ENCODE measurements at regions not wholly inside any gene's neighbourhood (a gene's known extent, or its start where the extent isn't known, plus 50 kb on each side); places are given as distances from the start of the nearest gene placed in this dataset.

GRCh38 chr7:52909131-52909530, 126.3 kb upstream of the POM121L12 start:
- no peak for TF ChIP-seq CTCF (IDR thresholded peaks at IDR 0.05)
- intact Hi-C loops (cut with DNase I), result no loop called here
- Histone ChIP-seq H3K27ac (no peak overlapping the region), H3K27me3 (ENCODE audit: low read depth) (no peaks in the 10 kb centered on the region), H3K9me3 (no peaks in the 10 kb centered on the region), H3K4me1 (no peaks in the 10 kb centered on the region), H3K4me3 (no peak overlapping the region), H3K36me3 (no peaks in the 10 kb centered on the region)
- DNase-seq (no peak), ATAC-seq (no peak)

- Histone ChIP-seq H3K9me3 (no peaks in the 10 kb centered on the region), H3K4me3 (no peak overlapping the region), H3K27me3 (ENCODE audit: low read depth) (no peaks in the 10 kb centered on the region), H3K36me3 (no peaks in the 10 kb centered on the region), H3K27ac (no peak overlapping the region), H3K4me1 (no peaks in the 10 kb centered on the region)
- no peak for ATAC-seq
- no peak for TF ChIP-seq CTCF (IDR thresholded peaks at IDR 0.05)
- intact Hi-C loops (cut with DNase I), result no loop called here
- DNase-seq, result no peak
Observed at GRCh38 chr7:52897713-52898112, 137.7 kb upstream of the POM121L12 start.

DNA sequence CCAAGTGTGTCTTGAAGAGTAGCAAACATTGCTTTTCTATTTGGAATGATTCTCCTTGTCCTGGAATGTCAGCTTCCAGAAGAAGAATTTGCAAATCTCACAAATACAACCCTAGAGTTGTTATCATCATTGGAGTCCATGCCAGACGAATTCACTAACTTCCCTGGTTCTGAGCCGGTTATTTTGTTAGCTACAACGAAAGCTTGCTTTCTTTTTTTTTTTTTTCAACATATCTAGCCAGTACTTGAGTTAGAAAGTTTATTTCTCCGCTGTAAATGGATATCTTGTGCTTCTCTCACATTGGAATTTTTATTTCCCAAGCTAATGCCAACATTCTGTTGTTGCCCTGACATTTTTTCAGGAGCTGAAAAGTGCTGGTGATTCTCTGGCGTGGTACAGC, 138.1 kb upstream of the POM121L12 start:
- Histone ChIP-seq H3K9me3 (no peaks in the 10 kb centered on the region), H3K36me3 (no peaks in the 10 kb centered on the region), H3K27ac (no peak overlapping the region), H3K4me1 (no peaks in the 10 kb centered on the region), H3K4me3 (no peak overlapping the region), H3K27me3 (ENCODE audit: low read depth) (no peaks in the 10 kb centered on the region)
- intact Hi-C loops (cut with DNase I), result no loop called here
- no peak for TF ChIP-seq CTCF (IDR thresholded peaks at IDR 0.05)
- ATAC-seq (no peak), DNase-seq (no peak)

DNA sequence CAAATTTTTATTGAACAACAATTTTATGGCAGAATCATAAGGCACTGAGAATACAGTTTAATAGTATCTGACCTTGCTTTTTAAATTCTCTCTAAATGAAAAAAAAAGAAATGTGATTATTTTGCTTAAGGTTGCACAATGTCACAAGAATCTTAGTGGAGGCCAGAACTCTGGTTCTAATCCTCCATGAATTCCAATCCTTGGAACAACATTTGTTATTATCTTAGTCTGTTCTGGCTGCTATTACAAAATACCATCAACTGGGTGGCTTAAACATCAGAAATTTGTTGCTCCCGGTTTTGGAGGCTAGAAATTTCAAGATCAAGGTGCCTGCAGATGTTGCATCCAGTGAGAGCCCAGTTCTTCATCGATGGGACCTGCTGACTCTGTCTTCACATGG, 158.2 kb upstream of the POM121L12 start:
- no peak overlapping the region for H3K27ac ChIP-seq
- H3K9me3 ChIP-seq, result no peaks in the 10 kb centered on the region
- H3K36me3 ChIP-seq, result no peaks in the 10 kb centered on the region
- TF ChIP-seq CTCF (IDR thresholded peaks at IDR 0.05), result no peak
- H3K27me3 ChIP-seq (ENCODE audit: low read depth), result no peaks in the 10 kb centered on the region
- no peak for ATAC-seq
- intact Hi-C loops (cut with DNase I), result no loop called here
- H3K4me1 ChIP-seq, result no peaks in the 10 kb centered on the region
- H3K4me3 ChIP-seq, result no peak overlapping the region
- DNase-seq, result no peak

- Histone ChIP-seq H3K36me3 (no peaks in the 10 kb centered on the region), H3K27ac (no peak overlapping the region), H3K9me3 (no peaks in the 10 kb centered on the region), H3K4me1 (no peaks in the 10 kb centered on the region), H3K4me3 (no peak overlapping the region), H3K27me3 (ENCODE audit: low read depth) (no peaks in the 10 kb centered on the region)
- no peak for DNase-seq
- ATAC-seq, result no peak
- TF ChIP-seq CTCF (IDR thresholded peaks at IDR 0.05), result no peak
- intact Hi-C loops (cut with DNase I), result no loop called here
Observed at GRCh38 chr7:52876402-52876801, 159.0 kb upstream of the POM121L12 start.

DNA sequence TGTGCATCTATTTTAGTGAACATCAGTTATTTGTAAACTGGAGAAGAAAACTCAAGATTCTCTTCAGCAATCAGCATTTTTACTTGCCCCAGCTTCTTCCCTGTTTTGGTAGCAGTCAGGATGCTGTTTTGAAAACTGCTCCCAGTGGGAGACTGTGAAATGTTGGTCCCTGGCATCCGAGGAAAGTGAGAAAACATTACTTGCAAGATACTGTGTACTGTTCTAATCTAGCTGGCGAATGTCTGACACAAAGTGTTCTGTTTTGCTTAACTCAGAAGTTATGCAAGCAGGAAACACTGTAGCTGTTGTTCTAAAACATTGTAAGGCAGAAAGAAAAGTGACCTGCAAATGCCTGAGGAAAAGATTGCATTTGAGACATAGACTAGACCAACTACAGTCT, 171.8 kb upstream of the POM121L12 start:
- H3K36me3 ChIP-seq, result no peaks in the 10 kb centered on the region
- H3K27me3 ChIP-seq (ENCODE audit: low read depth), result no peaks in the 10 kb centered on the region
- no peaks in the 10 kb centered on the region for H3K4me1 ChIP-seq
- no peak for DNase-seq
- no peak overlapping the region for H3K4me3 ChIP-seq
- intact Hi-C loops (cut with DNase I), result no loop called here
- no peak for TF ChIP-seq CTCF (IDR thresholded peaks at IDR 0.05)
- H3K27ac ChIP-seq, result no peak overlapping the region
- ATAC-seq, result no peak
- H3K9me3 ChIP-seq, result peaks cover 21% of the 10 kb centered on the region
